Nephron progenitor cell (in vitro differentiated cells): ENCODE measurements at regions not wholly inside any gene's neighbourhood (a gene's known extent, or its start where the extent isn't known, plus 50 kb on each side); places are given as distances from the start of the nearest gene placed in this dataset.

Experiments
- DNase-seq: peaks from one replicate; pipeline ENCODE4 v3.0.0; 2021
- H3K27ac Mint-ChIP-seq: 2 replicates; pipeline ENCODE4 v1.8.0; 2021; ENCODE audit warnings: mild to moderate bottlenecking, moderate library complexity, mixed read lengths
- H3K27me3 Mint-ChIP-seq: 2 replicates; pipeline ENCODE4 v1.8.0; 2021; ENCODE audit warnings: mild to moderate bottlenecking, low read depth, mixed read lengths; ENCODE audit not compliant: poor library complexity
- H3K36me3 Mint-ChIP-seq: 2 replicates; pipeline ENCODE4 v1.8.0; 2021; ENCODE audit warnings: low read depth, mixed read lengths
- H3K4me1 Mint-ChIP-seq: 2 replicates; pipeline ENCODE4 v1.8.0; 2021; ENCODE audit warnings: mixed read lengths
- H3K4me3 Mint-ChIP-seq: 2 replicates; pipeline ENCODE4 v1.8.0; 2021; ENCODE audit warnings: mild to moderate bottlenecking, moderate library complexity, mixed read lengths
- H3K9me3 Mint-ChIP-seq: 2 replicates; pipeline ENCODE4 v1.8.0; 2021; ENCODE audit warnings: mild to moderate bottlenecking, moderate library complexity, mixed read lengths
- CTCF ChIP-seq: fragments of 200-600 bp; sonication (generic); IDR thresholded peaks from 2 replicates; pipeline ENCODE4 v1.5.0; 2021; ENCODE audit warnings: antibody characterized with exemption

- Mint-ChIP-seq H3K4me3 (no peak overlapping the region), H3K27me3 (peaks cover 11% of the 10 kb centered on the region), H3K27ac (no peak overlapping the region), H3K36me3 (no peaks in the 10 kb centered on the region), H3K9me3 (peaks cover 13% of the 10 kb centered on the region), H3K4me1 (peaks cover 64% of the 10 kb centered on the region)
- no peak for DNase-seq
- no peak for TF ChIP-seq CTCF
These were observed 100.4 kb upstream of the NECTIN1 start for GRCh38 chr11:119829402-119829801.

DNA sequence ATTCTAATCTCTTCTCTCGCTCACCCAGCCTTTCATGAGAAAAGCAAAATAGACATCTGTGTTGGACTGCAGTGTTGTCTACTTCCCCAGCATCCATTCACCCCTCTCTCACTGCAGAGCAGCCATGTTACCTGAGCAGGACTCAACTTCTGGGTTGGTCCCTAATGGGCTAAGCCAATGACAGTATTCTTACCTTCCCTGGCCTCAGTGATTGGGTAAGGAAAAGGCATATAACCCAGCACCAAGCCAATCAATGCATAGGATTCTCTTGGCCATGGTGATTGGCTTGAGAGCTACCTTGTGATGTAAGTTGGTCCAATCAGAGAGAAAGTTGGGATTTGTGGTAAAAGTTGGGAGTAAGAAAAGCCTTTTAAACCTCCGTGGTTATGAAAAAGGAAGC lies 99.8 kb upstream of the NECTIN1 start:
- TF ChIP-seq CTCF, result no peak
- H3K9me3 Mint-ChIP-seq, result peaks cover 13% of the 10 kb centered on the region
- no peaks in the 10 kb centered on the region for H3K36me3 Mint-ChIP-seq
- DNase-seq, result no peak
- no peak overlapping the region for H3K4me3 Mint-ChIP-seq
- peaks cover 62% of the 10 kb centered on the region for H3K4me1 Mint-ChIP-seq
- H3K27me3 Mint-ChIP-seq, result peaks cover 10% of the 10 kb centered on the region
- no peak overlapping the region for H3K27ac Mint-ChIP-seq

- Mint-ChIP-seq H3K9me3 (peaks cover 13% of the 10 kb centered on the region), H3K27me3 (peaks cover 10% of the 10 kb centered on the region), H3K36me3 (no peaks in the 10 kb centered on the region), H3K4me3 (no peak overlapping the region), H3K4me1 (peaks cover 56% of the 10 kb centered on the region), H3K27ac (no peak overlapping the region)
- no peak for DNase-seq
- TF ChIP-seq CTCF, result no peak
These were observed 99.0 kb upstream of the NECTIN1 start for GRCh38 chr11:119828006-119828405.

- no peak for DNase-seq
- H3K27me3 Mint-ChIP-seq, result peaks cover 8% of the 10 kb centered on the region
- no peak for TF ChIP-seq CTCF
- no peaks in the 10 kb centered on the region for H3K36me3 Mint-ChIP-seq
- H3K4me3 Mint-ChIP-seq, result no peak overlapping the region
- no peak overlapping the region for H3K27ac Mint-ChIP-seq
- H3K9me3 Mint-ChIP-seq, result peaks cover 13% of the 10 kb centered on the region
- H3K4me1 Mint-ChIP-seq, result peaks cover 47% of the 10 kb centered on the region
These were observed 98.1 kb upstream of the NECTIN1 start for GRCh38 chr11:119827113-119827512.

DNA sequence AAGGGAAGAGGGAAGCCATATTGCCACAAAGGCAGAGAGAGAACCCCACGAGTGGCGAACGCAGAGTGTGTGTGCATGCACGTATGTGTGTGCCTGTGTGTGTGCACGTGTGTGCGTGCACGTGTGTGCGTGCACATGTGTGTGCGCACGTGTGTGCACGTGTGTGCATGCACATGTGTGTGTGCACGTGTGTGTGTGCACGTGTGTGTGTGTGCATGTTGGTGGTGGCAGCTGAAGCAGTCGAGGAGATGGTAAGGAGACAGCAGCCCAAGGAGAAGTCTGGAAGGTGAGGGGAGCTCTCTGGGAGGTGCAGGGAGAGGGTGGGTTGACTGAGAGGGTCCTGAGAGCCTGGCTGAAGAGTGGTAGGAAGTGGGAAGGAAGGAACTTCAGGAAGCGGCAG lies 94.1 kb upstream of the NECTIN1 start:
- Mint-ChIP-seq H3K36me3 (no peaks in the 10 kb centered on the region), H3K4me3 (no peak overlapping the region), H3K27ac (no peak overlapping the region), H3K9me3 (peaks cover 13% of the 10 kb centered on the region), H3K4me1 (peaks cover 10% of the 10 kb centered on the region), H3K27me3 (peaks cover 15% of the 10 kb centered on the region)
- DNase-seq, result no peak
- no peak for TF ChIP-seq CTCF

- Mint-ChIP-seq H3K9me3 (peaks cover 8% of the 10 kb centered on the region), H3K27ac (no peak overlapping the region), H3K4me3 (no peak overlapping the region), H3K4me1 (peaks cover 10% of the 10 kb centered on the region), H3K27me3 (peaks cover 10% of the 10 kb centered on the region), H3K36me3 (no peaks in the 10 kb centered on the region)
- DNase-seq, result no peak
- no peak for TF ChIP-seq CTCF
These were observed 87.7 kb upstream of the NECTIN1 start for GRCh38 chr11:119816660-119817059.
